Brain pericyte (primary cell): ENCODE measurements at regions not wholly inside any gene's neighbourhood (a gene's known extent, or its start where the extent isn't known, plus 50 kb on each side); places are given as distances from the start of the nearest gene placed in this dataset.
"Not testable (repeated sequence)": the region's sequence is repeated elsewhere in the genome, so short reads cannot be mapped to it uniquely, and the experiment has no call there.

Experiments used
- DNase-seq: peaks from one replicate; pipeline ENCODE4 v3.0.0-alpha.2; 2012; ENCODE audit warnings: low read depth, low spot score

GRCh38 chr6:74587386-74587785 is 618.5 kb downstream of the COL12A1 start:
- DNase-seq = no peak

- DNase-seq = no peak
These were observed 620.1 kb downstream of the COL12A1 start for GRCh38 chr6:74585753-74586152.

GRCh38 chr6:74581681-74582080 is 624.2 kb downstream of the COL12A1 start:
- no peak for DNase-seq

- no peak for DNase-seq
These were observed 626.1 kb downstream of the COL12A1 start for GRCh38 chr6:74579794-74580193.

GRCh38 chr6:74579047-74579446 is 626.8 kb downstream of the COL12A1 start:
- no peak for DNase-seq

GRCh38 chr6:74578339-74578738 is 627.5 kb downstream of the COL12A1 start:
- DNase-seq = no peak

- DNase-seq = no peak
These were observed 628.2 kb downstream of the COL12A1 start for GRCh38 chr6:74577619-74578018.

- DNase-seq = no peak
These were observed 631.1 kb downstream of the COL12A1 start for GRCh38 chr6:74574794-74575193.

- no peak for DNase-seq
These were observed 632.2 kb downstream of the COL12A1 start for GRCh38 chr6:74573613-74574012.

- no peak for DNase-seq
These were observed 635.8 kb downstream of the COL12A1 start for GRCh38 chr6:74570044-74570443.

- DNase-seq = no peak
These were observed 637.0 kb downstream of the COL12A1 start for GRCh38 chr6:74568861-74569260.

GRCh38 chr6:74567923-74568290 is 637.9 kb downstream of the COL12A1 start:
- DNase-seq = not testable (repeated sequence)

- no peak for DNase-seq
These were observed 638.5 kb downstream of the COL12A1 start for GRCh38 chr6:74567281-74567922.

GRCh38 chr6:74557236-74557635 is 648.6 kb downstream of the COL12A1 start:
- DNase-seq = no peak

- no peak for DNase-seq
These were observed 651.8 kb downstream of the COL12A1 start for GRCh38 chr6:74554041-74554440.

GRCh38 chr6:74551896-74552295 is 654.0 kb downstream of the COL12A1 start:
- no peak for DNase-seq

- DNase-seq = no peak
These were observed 655.0 kb downstream of the COL12A1 start for GRCh38 chr6:74550821-74551220.

GRCh38 chr6:74549746-74550145 is 656.1 kb downstream of the COL12A1 start:
- DNase-seq = no peak

GRCh38 chr6:74534465-74535211 is 671.2 kb downstream of the COL12A1 start:
- DNase-seq = peak; percentile 21

- peak; percentile 2 for DNase-seq
These were observed 686.7 kb downstream of the COL12A1 start for GRCh38 chr6:74519163-74519562.

- no peak for DNase-seq
These were observed 687.8 kb downstream of the COL12A1 start for GRCh38 chr6:74518035-74518434.

GRCh38 chr6:74510878-74511277 is 695.0 kb downstream of the COL12A1 start:
- no peak for DNase-seq

GRCh38 chr6:74507649-74508048 is 698.2 kb downstream of the COL12A1 start:
- DNase-seq = no peak
